WTC11 (cell line): ENCODE measurements at regions not wholly inside any gene's neighbourhood (a gene's known extent, or its start where the extent isn't known, plus 50 kb on each side); places are given as distances from the start of the nearest gene placed in this dataset.

Source experiments
- TF ChIP-seq, protein P1 (sequence below): fragments of 200-600 bp; IDR thresholded peaks from 2 replicates; pipeline ENCODE4 v1.8.0; 2022; ENCODE audit warnings: antibody characterized with exemption
- TF ChIP-seq, protein P2 (sequence below): fragments of 250-450 bp; sonication (Bioruptor Pico); conservative IDR thresholded peaks from 2 replicates; pipeline ENCODE4 v1.9.0; 2021; ENCODE audit warnings: mild to moderate bottlenecking
- TF ChIP-seq, protein P3 (sequence below): sonication (generic); formaldehyde crosslinking; IDR thresholded peaks from 2 replicates; pipeline ENCODE4 v1.8.1; 2023; ENCODE audit warnings: mild to moderate bottlenecking, missing genetic modification reagents

DNA sequence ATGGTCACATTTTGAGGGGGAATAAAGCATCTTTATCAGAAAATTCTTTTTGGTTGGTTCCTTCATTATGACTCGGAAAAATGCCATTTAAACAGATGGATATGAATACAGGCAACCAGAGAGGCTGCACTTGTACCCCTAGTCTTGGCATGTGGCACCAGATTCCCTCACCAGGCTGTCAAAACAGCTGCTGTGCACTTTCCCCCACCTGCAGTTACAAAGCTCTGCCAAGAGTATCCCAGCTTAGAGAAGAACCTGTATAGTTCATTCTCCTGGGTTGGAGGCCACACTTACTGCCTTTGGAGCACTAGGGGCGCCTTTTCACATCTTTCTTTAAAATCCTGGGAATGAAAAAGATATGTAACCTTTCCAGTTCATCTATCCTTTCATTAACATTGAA is 190.3 kb downstream of the KIF2B start:
- TF ChIP-seq, protein P1, sequence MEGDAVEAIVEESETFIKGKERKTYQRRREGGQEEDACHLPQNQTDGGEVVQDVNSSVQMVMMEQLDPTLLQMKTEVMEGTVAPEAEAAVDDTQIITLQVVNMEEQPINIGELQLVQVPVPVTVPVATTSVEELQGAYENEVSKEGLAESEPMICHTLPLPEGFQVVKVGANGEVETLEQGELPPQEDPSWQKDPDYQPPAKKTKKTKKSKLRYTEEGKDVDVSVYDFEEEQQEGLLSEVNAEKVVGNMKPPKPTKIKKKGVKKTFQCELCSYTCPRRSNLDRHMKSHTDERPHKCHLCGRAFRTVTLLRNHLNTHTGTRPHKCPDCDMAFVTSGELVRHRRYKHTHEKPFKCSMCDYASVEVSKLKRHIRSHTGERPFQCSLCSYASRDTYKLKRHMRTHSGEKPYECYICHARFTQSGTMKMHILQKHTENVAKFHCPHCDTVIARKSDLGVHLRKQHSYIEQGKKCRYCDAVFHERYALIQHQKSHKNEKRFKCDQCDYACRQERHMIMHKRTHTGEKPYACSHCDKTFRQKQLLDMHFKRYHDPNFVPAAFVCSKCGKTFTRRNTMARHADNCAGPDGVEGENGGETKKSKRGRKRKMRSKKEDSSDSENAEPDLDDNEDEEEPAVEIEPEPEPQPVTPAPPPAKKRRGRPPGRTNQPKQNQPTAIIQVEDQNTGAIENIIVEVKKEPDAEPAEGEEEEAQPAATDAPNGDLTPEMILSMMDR, result no peak
- TF ChIP-seq, protein P2, sequence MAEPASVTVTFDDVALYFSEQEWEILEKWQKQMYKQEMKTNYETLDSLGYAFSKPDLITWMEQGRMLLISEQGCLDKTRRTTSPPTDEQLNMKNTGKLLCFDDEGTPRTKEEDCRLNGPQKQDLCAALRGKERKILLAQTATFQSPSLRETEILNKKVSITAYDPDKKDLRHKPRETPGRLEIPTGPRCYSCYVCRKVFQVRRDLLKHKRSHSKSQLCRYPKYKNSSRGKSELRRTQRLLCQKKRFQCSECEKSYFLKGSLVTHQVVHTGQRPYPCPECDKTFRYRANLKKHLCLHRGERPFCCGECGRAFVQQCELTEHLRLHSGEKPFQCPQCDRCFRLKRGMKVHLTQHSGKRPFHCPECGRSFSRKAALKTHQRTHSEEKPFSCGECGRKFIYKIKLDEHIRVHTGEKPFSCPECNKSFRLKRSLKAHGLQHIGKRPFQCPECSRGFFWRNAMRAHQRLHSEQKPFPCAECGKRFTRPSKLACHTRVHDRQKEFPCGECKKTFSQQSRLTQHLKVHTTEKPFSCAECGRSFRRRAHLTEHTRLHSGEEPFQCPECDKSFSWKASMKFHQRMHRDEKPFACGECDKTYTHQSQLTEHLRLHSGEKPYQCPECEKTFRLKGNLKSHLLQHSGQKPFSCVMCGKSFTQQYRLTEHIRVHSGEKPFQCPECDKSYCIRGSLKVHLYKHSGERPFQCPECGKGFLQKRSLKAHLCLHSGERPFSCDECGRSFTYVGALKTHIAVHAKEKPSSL (CRISPR knock-in tag), result no peak
- TF ChIP-seq, protein P3, sequence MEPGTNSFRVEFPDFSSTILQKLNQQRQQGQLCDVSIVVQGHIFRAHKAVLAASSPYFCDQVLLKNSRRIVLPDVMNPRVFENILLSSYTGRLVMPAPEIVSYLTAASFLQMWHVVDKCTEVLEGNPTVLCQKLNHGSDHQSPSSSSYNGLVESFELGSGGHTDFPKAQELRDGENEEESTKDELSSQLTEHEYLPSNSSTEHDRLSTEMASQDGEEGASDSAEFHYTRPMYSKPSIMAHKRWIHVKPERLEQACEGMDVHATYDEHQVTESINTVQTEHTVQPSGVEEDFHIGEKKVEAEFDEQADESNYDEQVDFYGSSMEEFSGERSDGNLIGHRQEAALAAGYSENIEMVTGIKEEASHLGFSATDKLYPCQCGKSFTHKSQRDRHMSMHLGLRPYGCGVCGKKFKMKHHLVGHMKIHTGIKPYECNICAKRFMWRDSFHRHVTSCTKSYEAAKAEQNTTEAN, result no peak
